ENCODE measurements at regions not wholly inside any gene's neighbourhood (a gene's known extent, or its start where the extent isn't known, plus 50 kb on each side); places are given as distances from the start of the nearest gene placed in this dataset.
A peak's percentile ranks its signal among the peaks of the same experiment; 100 is the strongest.
"Not testable (repeated sequence)": the region's sequence is repeated elsewhere in the genome, so short reads cannot be mapped to it uniquely, and the experiment has no call there.

GRCh38 chr12:105855361-105856047, 283.2 kb downstream of the NUAK1 start:
- DNase-seq, result no peak

GRCh38 chr12:105856048-105856405, 282.7 kb downstream of the NUAK1 start:
- DNase-seq, result no peak

GRCh38 chr12:105858981-105859710, 279.6 kb downstream of the NUAK1 start:
- DNase-seq, result no peak

GRCh38 chr12:105860561-105861207, 278.1 kb downstream of the NUAK1 start:
- DNase-seq, result peak; percentile 100

GRCh38 chr12:105861227-105861626, 277.5 kb downstream of the NUAK1 start:
- peak; percentile 58 for DNase-seq

GRCh38 chr12:105862163-105862821, 276.5 kb downstream of the NUAK1 start:
- no peak for DNase-seq

GRCh38 chr12:105864316-105864715, 274.4 kb downstream of the NUAK1 start:
- no peak for DNase-seq

GRCh38 chr12:105864901-105865300, 273.9 kb downstream of the NUAK1 start:
- DNase-seq, result no peak

GRCh38 chr12:105865886-105866285, 272.9 kb downstream of the NUAK1 start:
- no peak for DNase-seq

- DNase-seq, result no peak
These were observed 264.6 kb downstream of the NUAK1 start for GRCh38 chr12:105874121-105874520.

GRCh38 chr12:105876396-105876927, 262.3 kb downstream of the NUAK1 start:
- no peak for DNase-seq

GRCh38 chr12:105878964-105879363, 259.8 kb downstream of the NUAK1 start:
- no peak for DNase-seq

- no peak for DNase-seq
These were observed 257.8 kb downstream of the NUAK1 start for GRCh38 chr12:105880824-105881388.

GRCh38 chr12:105882404-105882803, 256.4 kb downstream of the NUAK1 start:
- no peak for DNase-seq

GRCh38 chr12:105887131-105887530, 251.6 kb downstream of the NUAK1 start:
- DNase-seq, result no peak

- no peak for DNase-seq
These were observed 250.1 kb downstream of the NUAK1 start for GRCh38 chr12:105888696-105889095.

- no peak for DNase-seq
These were observed 246.3 kb downstream of the NUAK1 start for GRCh38 chr12:105892362-105892910.

GRCh38 chr12:105895197-105895832, 243.4 kb downstream of the NUAK1 start:
- DNase-seq, result not testable (repeated sequence)

GRCh38 chr12:105897311-105897725, 241.4 kb downstream of the NUAK1 start:
- DNase-seq, result no peak

- DNase-seq, result not testable (repeated sequence)
These were observed 240.5 kb downstream of the NUAK1 start for GRCh38 chr12:105898271-105898670.

- no peak for DNase-seq
These were observed 239.2 kb downstream of the NUAK1 start for GRCh38 chr12:105899589-105899988.

GRCh38 chr12:105906561-105906960, 232.2 kb downstream of the NUAK1 start:
- DNase-seq, result no peak
